H1 (cell line): ENCODE measurements at regions not wholly inside any gene's neighbourhood (a gene's known extent, or its start where the extent isn't known, plus 50 kb on each side); places are given as distances from the start of the nearest gene placed in this dataset.

Experiments
- CHD2 ChIP-seq: IDR thresholded peaks from 2 replicates; pipeline ENCODE4 v1.6.1; 2012; ENCODE audit warnings: low read length, improper control_type of control experiment
- EGR1 ChIP-seq: IDR thresholded peaks from 2 replicates; pipeline ENCODE4 v1.6.1; 2011; ENCODE audit warnings: low read depth, low read length, borderline replicate concordance
- EZH2 ChIP-seq: fragments of 200-600 bp; sonication (generic); IDR thresholded peaks from 2 replicates; pipeline ENCODE4 v1.7.1; 2012; ENCODE audit warnings: low read depth, mild to moderate bottlenecking, moderate library complexity, low read length, inconsistent platforms; ENCODE audit not compliant: severe bottlenecking
- GTF2F1 ChIP-seq: IDR thresholded peaks from 2 replicates; pipeline ENCODE4 v1.6.1; 2012; ENCODE audit warnings: low read depth, low read length, improper control_type of control experiment, borderline replicate concordance
- MAFK ChIP-seq: IDR thresholded peaks from 2 replicates; pipeline ENCODE4 v1.6.1; 2012; ENCODE audit warnings: low read depth, mild to moderate bottlenecking, improper control_type of control experiment, low read length
- POLR2A ChIP-seq, 2 experiments: IDR thresholded peaks; 1 replicate in 1 of 2; 2 replicates in 1 of 2; pipeline ENCODE4 v1.6.1; 2011; ENCODE audit warnings: low read depth in 2 of 2, low read length in 2 of 2, mild to moderate bottlenecking in 2 of 2; ENCODE audit errors: control extremely low read depth in 1 of 2
- SUZ12 ChIP-seq: fragments of 200-600 bp; sonication (generic); IDR thresholded peaks from 2 replicates; pipeline ENCODE4 v1.6.1; 2012; ENCODE audit warnings: mild to moderate bottlenecking, inconsistent platforms, low read length, moderate library complexity, mixed read lengths
- TAF1 ChIP-seq: IDR thresholded peaks from 2 replicates; pipeline ENCODE4 v1.6.1; 2011; ENCODE audit warnings: mild to moderate bottlenecking, low read depth, low read length
- TF ChIP-seq, protein P1 (sequence below), 3 experiments: IDR thresholded peaks; 1 replicate in 2 of 3; 2 replicates in 1 of 3; pipeline versions ENCODE4 v1.5.1 to v1.6.1; 2011; ENCODE audit warnings: low read length in 3 of 3, mild to moderate bottlenecking in 3 of 3, inconsistent platforms in 2 of 3, low read depth in 1 of 3, moderate library complexity in 1 of 3; ENCODE audit not compliant: insufficient read depth in 1 of 3; ENCODE audit errors: control extremely low read depth in 1 of 3

DNA sequence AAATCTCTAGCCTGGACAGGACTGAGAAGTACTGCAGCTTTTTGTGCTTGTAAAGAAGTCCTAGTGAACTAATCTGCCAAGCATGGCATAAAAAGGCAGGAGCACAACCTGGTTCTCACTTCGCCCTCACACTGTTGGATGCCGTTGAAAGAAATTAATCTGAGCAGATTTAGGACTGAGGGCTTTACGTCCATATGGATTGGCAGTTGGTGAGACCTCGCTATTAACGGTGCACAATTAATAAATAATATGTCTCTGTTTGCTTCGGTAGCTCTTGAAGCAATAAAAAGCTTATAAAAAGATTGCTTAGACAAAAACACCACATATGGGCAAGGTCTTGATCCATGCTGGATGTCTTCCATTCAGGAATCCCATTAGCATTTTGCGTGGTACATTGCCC lies 185.6 kb upstream of the EPHA7 start:
- TF ChIP-seq POLR2A (IDR thresholded peaks at IDR 0.05; ENCODE audit: control extremely low read depth in 1 of 2, low read depth in 2 of 2, low read length in 2 of 2) (no peak), CHD2 (no peak), TAF1 (no peak), GTF2F1 (no peak), SUZ12 (no peak), EGR1 (no peak), MAFK (no peak), EZH2 (no peak)
- TF ChIP-seq, protein P1, sequence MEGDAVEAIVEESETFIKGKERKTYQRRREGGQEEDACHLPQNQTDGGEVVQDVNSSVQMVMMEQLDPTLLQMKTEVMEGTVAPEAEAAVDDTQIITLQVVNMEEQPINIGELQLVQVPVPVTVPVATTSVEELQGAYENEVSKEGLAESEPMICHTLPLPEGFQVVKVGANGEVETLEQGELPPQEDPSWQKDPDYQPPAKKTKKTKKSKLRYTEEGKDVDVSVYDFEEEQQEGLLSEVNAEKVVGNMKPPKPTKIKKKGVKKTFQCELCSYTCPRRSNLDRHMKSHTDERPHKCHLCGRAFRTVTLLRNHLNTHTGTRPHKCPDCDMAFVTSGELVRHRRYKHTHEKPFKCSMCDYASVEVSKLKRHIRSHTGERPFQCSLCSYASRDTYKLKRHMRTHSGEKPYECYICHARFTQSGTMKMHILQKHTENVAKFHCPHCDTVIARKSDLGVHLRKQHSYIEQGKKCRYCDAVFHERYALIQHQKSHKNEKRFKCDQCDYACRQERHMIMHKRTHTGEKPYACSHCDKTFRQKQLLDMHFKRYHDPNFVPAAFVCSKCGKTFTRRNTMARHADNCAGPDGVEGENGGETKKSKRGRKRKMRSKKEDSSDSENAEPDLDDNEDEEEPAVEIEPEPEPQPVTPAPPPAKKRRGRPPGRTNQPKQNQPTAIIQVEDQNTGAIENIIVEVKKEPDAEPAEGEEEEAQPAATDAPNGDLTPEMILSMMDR (IDR thresholded peaks at IDR 0.05; ENCODE audit: control extremely low read depth in 1 of 3, insufficient read depth in 1 of 3, low read depth in 1 of 3, low read length in 3 of 3), result no peak
